ENCODE measurements at regions not wholly inside any gene's neighbourhood (a gene's known extent, or its start where the extent isn't known, plus 50 kb on each side); places are given as distances from the start of the nearest gene placed in this dataset.

- in situ Hi-C loops (cut with HindIII; ENCODE audit: low pct_unique_long_range_greater_than_20kb, low sequenced_read_pairs) (no loop called here), intact Hi-C loops (cut with micrococcal nuclease; ENCODE audit: unreplicated experiment) (no loop called here)
- Histone ChIP-seq H3K9me3 (ENCODE audit: control insufficient read depth, insufficient read depth, low read depth, low read length) (no peaks in the 10 kb centered on the region), H3K36me3 (ENCODE audit: control insufficient read depth, insufficient read depth, low read length) (no peaks in the 10 kb centered on the region), H3K4me1 (ENCODE audit: control insufficient read depth, insufficient read depth, low read length) (no peaks in the 10 kb centered on the region), H3K4me3 (ENCODE audit: low read depth in 2 of 2, low read length in 2 of 2) (no peak overlapping the region), H3K27me3 (ENCODE audit: control insufficient read depth, insufficient read depth, low read length) (no peaks in the 10 kb centered on the region), H3K27ac (ENCODE audit: low read length) (no peak overlapping the region)
- ChIA-PET CTCF (no interaction called here), POLR2A (no interaction called here)
- no peak for TF ChIP-seq TCF7L2 (IDR thresholded peaks at IDR 0.05; ENCODE audit: low read depth, low read length)
- no peak for TF ChIP-seq CTCF (IDR thresholded peaks at IDR 0.05)
- TF ChIP-seq POLR2AphosphoS5 (IDR thresholded peaks at IDR 0.05; ENCODE audit: low read depth, low read length), result no peak
- TF ChIP-seq SIN3A (IDR thresholded peaks at IDR 0.05; ENCODE audit: borderline replicate concordance, insufficient read depth, low read depth, low read length), result no peak
- TF ChIP-seq REST (IDR thresholded peaks at IDR 0.05; ENCODE audit: insufficient read depth in 1 of 2, low read depth in 2 of 2, low read length in 1 of 2), result no peak
- no peak for ATAC-seq
- no TSS peak for BruUV-seq (replicated peaks)
- no peak for DNase-seq (ENCODE audit: low read depth, low spot score)
Measured at GRCh38 chr1:228977741-228978140, 242.5 kb downstream of the RHOU start.

GRCh38 chr1:228978484-228979324 is 243.4 kb downstream of the RHOU start:
- ATAC-seq (no peak), DNase-seq (ENCODE audit: low read depth, low spot score) (no peak)
- no peak for TF ChIP-seq CTCF (IDR thresholded peaks at IDR 0.05)
- no peak for TF ChIP-seq POLR2AphosphoS5 (IDR thresholded peaks at IDR 0.05; ENCODE audit: low read depth, low read length)
- no peak for TF ChIP-seq SIN3A (IDR thresholded peaks at IDR 0.05; ENCODE audit: borderline replicate concordance, insufficient read depth, low read depth, low read length)
- TF ChIP-seq TCF7L2 (IDR thresholded peaks at IDR 0.05; ENCODE audit: low read depth, low read length), result no peak
- no peak for TF ChIP-seq REST (IDR thresholded peaks at IDR 0.05; ENCODE audit: insufficient read depth in 1 of 2, low read depth in 2 of 2, low read length in 1 of 2)
- H3K4me1 ChIP-seq (ENCODE audit: control insufficient read depth, insufficient read depth, low read length), result no peaks in the 10 kb centered on the region
- POLR2A ChIA-PET, result no interaction called here
- no peaks in the 10 kb centered on the region for H3K27me3 ChIP-seq (ENCODE audit: control insufficient read depth, insufficient read depth, low read length)
- H3K27ac ChIP-seq (ENCODE audit: low read length), result no peak overlapping the region
- intact Hi-C loops (cut with micrococcal nuclease; ENCODE audit: unreplicated experiment), result no loop called here
- CTCF ChIA-PET, result interaction anchor here (0.5 kb wide), 1 partner anchor 49 kb away, joined by 9 read pairs; no protein-coding TSS in a partner anchor
- no peak overlapping the region for H3K4me3 ChIP-seq (ENCODE audit: low read depth in 2 of 2, low read length in 2 of 2)
- H3K9me3 ChIP-seq (ENCODE audit: control insufficient read depth, insufficient read depth, low read depth, low read length), result no peaks in the 10 kb centered on the region
- in situ Hi-C loops (cut with HindIII; ENCODE audit: low pct_unique_long_range_greater_than_20kb, low sequenced_read_pairs), result no loop called here
- BruUV-seq (replicated peaks), result no TSS peak
- H3K36me3 ChIP-seq (ENCODE audit: control insufficient read depth, insufficient read depth, low read length), result no peaks in the 10 kb centered on the region

All from Panc1 (cell line).